BE2C (cell line): ENCODE measurements at regions not wholly inside any gene's neighbourhood (a gene's known extent, or its start where the extent isn't known, plus 50 kb on each side); places are given as distances from the start of the nearest gene placed in this dataset.

Experiments
- DNase-seq: peaks from one replicate; pipeline ENCODE4 v3.0.0-alpha.2; 2020
- H3K27me3 ChIP-seq: fragments of 250-450 bp; sonication (Bioruptor Pico); 2 replicates; pipeline ENCODE4 v1.5.1; 2020; ENCODE audit warnings: mild to moderate bottlenecking
- H3K36me3 ChIP-seq: fragments of 250-450 bp; sonication (Bioruptor Pico); 2 replicates; pipeline ENCODE4 v1.5.1; 2020; ENCODE audit warnings: mild to moderate bottlenecking
- H3K4me1 ChIP-seq: fragments of 250-450 bp; sonication (Bioruptor Pico); 2 replicates; pipeline ENCODE4 v1.5.1; 2020
- H3K4me3 ChIP-seq: 2 replicates; pipeline ENCODE4 v1.5.1; 2011; ENCODE audit warnings: low read depth, low read length
- H3K9me3 ChIP-seq: fragments of 250-450 bp; sonication (Bioruptor Pico); 2 replicates; pipeline ENCODE4 v1.5.1; 2020
- CTCF ChIP-seq: IDR thresholded peaks from 2 replicates; pipeline ENCODE4 v1.5.1; 2012; ENCODE audit warnings: mild to moderate bottlenecking, low read depth, low read length

- Histone ChIP-seq H3K4me1 (peaks cover 42% of the 10 kb centered on the region), H3K36me3 (no peaks in the 10 kb centered on the region), H3K9me3 (no peaks in the 10 kb centered on the region; the same call in 1 of the 2 replicates), H3K4me3 (peak overlapping the region; percentile 28; the same call in 1 of the 2 replicates), H3K27me3 (no peaks in the 10 kb centered on the region)
- no peak for TF ChIP-seq CTCF
- peak; percentile 61 for DNase-seq
Observed at GRCh38 chr22:23522623-23523251, 57.4 kb downstream of the IGLL1 start.

GRCh38 chr22:23521441-23522113 is 58.5 kb downstream of the IGLL1 start:
- Histone ChIP-seq H3K4me1 (peaks cover 40% of the 10 kb centered on the region), H3K9me3 (no peaks in the 10 kb centered on the region; the same call in 1 of the 2 replicates), H3K27me3 (no peaks in the 10 kb centered on the region), H3K36me3 (no peaks in the 10 kb centered on the region), H3K4me3 (peak overlapping the region; percentile 37)
- peak; percentile 99 for DNase-seq
- TF ChIP-seq CTCF, result no peak; the same call in 1 of the 2 replicates

- no peaks in the 10 kb centered on the region; the same call in 1 of the 2 replicates for H3K9me3 ChIP-seq
- peak overlapping the region; percentile 37 for H3K4me3 ChIP-seq
- no peak for TF ChIP-seq CTCF
- H3K4me1 ChIP-seq, result peaks cover 40% of the 10 kb centered on the region
- no peaks in the 10 kb centered on the region for H3K36me3 ChIP-seq
- H3K27me3 ChIP-seq, result no peaks in the 10 kb centered on the region
- peak; percentile 46 for DNase-seq
Observed at GRCh38 chr22:23520863-23521440, 59.1 kb downstream of the IGLL1 start.

- H3K4me3 ChIP-seq, result no peak overlapping the region
- H3K27me3 ChIP-seq, result no peaks in the 10 kb centered on the region
- no peak for DNase-seq
- TF ChIP-seq CTCF, result no peak
- H3K36me3 ChIP-seq, result no peaks in the 10 kb centered on the region
- H3K9me3 ChIP-seq, result no peaks in the 10 kb centered on the region
- H3K4me1 ChIP-seq, result peaks cover 40% of the 10 kb centered on the region
Observed at GRCh38 chr22:23519442-23520157, 60.5 kb downstream of the IGLL1 start.

- H3K9me3 ChIP-seq, result no peaks in the 10 kb centered on the region
- H3K4me1 ChIP-seq, result peaks cover 38% of the 10 kb centered on the region
- no peaks in the 10 kb centered on the region for H3K27me3 ChIP-seq
- DNase-seq, result peak; percentile 85
- TF ChIP-seq CTCF, result no peak
- no peaks in the 10 kb centered on the region for H3K36me3 ChIP-seq
- no peak overlapping the region for H3K4me3 ChIP-seq
Observed at GRCh38 chr22:23518376-23519187, 61.5 kb downstream of the IGLL1 start.
